NCI-H526 (cell line): ENCODE measurements at regions not wholly inside any gene's neighbourhood (a gene's known extent, or its start where the extent isn't known, plus 50 kb on each side); places are given as distances from the start of the nearest gene placed in this dataset.
"Not testable (repeated sequence)": the region's sequence is repeated elsewhere in the genome, so short reads cannot be mapped to it uniquely, and the experiment has no call there.

Source experiments
- DNase-seq, 2 experiments: peaks; one replicate each; lab custom pipeline; 2025; lab: John Stamatoyannopoulos, UW

DNA sequence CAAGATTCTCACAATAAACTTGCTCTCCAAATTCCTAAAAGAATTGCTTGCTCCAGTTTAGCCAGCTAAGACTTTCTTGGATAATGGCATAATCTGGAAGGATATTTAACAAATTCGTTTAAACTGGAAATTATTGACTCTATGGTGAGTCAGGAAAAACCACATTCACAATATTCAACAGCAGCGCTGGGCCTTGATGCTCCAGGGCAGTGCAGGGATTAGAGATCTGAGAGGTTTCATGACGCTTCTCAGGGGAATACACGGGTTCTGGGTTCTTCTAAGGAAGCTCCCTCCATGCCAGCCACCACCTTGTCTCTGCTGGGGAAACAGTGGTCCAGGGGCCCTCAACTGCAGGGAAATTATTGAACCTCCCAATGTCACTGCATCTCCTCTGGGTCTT is 123.3 kb upstream of the FAM20C start:
- not testable (repeated sequence) for DNase-seq

DNA sequence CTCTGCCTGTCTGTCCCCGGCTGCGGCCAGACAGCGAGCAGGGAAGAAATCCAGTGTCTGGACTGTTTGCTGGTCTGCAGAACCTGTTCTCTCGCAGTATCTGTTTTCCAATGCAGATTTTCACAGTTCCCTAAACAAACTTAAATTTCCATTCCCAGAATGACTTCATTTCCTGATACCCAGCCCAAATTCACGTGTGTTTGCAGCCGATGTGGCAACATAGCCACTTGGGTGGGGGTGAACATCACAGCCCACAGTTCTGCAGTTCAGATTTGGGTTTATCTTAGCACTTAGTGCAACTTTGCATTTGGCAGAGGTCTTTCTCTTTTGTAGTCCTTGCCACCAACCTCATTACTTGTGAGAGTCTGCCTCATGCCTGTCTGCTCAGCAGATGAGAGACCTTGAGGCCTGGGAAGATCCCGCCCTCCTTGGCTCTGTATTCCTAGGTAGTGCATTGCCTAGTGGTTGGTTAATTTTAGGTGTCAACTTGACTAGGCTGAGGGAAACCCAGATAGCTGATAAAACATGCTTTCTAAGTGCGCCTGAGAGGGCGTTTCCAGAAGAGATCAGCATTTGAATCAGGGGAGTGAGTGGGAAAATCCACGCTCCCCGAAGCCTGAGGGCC is 122.8 kb upstream of the FAM20C start:
- not testable (repeated sequence) for DNase-seq

DNA sequence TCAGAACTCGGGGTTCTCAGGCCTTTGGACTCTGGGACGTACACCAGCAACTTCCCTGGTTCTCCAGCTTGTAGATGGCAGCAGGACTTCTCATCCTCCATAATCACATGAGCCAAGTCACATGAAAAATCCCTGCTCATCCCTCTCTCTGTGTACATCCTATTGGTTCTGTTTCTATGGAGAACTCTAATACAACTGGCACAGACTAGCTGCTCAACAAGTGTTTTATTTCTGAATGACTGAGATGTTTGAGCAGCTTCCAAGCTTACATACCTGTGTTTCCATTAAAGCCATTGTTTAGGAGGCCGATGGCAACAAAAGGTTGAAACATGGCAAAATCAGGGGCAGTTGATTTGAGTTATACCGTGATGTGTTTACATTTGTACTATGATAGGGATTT is 122.2 kb upstream of the FAM20C start:
- DNase-seq: not testable (repeated sequence)

DNA sequence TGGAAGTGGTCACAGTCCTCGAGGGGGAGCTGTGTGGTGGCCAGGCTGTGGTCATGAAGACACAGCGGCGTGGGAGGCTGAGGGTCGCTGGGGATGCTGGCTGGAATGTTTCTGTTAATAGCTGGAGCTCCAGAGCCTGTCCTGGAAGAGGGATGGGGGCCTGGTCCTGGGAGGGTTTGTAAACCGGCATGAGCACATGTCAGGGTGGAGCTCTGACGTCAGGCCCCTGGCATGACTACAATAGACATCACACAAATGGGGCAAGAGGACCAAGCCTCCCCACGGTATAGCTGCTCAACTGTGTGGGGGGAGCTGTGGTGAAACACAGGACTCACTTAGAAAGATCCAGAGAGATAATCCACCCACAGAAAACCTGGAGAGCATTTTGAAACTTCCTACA is 121.4 kb upstream of the FAM20C start:
- DNase-seq: not testable (repeated sequence)

DNA sequence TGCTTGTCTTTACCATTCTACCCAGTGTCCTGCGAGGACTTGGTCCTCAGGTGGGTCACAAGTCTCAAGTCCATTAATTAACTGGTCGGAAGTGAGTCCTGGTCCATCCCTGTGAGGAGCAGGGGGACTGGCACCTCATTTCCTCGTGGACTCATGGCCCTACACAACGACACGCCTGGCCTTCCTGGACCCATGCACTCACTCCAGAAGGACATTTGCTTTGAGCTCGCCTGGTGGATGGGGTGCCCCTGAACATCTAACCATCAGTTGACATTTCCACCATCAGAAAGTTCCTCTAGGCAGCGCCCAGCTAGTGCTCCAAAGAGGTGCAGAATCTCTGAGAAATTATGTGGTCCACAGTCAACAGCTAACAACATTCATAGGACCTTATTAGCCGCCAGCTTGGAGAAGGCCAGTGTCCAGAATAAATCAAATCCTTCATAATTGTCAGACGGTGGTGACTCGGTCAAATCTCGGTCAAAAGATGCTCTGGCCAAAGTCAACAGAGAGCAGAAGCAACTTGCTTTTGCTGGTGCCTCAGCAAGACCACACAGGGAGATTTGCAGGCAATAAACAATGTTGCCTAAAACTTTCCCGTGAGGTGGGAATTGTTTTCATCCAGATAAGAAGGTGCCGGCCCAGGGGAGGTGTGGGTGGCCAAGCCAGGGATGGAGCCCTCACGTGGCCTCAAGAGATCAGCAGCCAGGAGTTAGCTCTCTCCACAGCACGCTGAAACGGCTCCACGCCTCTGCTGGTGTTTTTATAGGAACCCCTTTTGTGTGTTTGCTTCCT is 119.9 kb upstream of the FAM20C start:
- not testable (repeated sequence) for DNase-seq

DNA sequence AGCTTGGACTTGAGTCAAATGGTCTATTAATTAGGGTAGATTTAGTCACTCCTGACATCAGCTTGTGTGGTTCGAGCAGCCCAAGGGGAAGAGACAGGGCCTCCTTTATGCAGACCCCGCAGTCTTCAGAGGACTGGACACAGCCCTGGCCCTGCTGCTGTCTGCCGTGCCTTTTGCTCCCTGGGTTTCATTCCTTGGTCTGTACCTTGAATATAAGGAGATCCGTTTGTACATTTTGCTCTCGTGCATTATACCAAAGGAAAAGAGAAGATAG is 119.4 kb upstream of the FAM20C start:
- DNase-seq: not testable (repeated sequence)

DNA sequence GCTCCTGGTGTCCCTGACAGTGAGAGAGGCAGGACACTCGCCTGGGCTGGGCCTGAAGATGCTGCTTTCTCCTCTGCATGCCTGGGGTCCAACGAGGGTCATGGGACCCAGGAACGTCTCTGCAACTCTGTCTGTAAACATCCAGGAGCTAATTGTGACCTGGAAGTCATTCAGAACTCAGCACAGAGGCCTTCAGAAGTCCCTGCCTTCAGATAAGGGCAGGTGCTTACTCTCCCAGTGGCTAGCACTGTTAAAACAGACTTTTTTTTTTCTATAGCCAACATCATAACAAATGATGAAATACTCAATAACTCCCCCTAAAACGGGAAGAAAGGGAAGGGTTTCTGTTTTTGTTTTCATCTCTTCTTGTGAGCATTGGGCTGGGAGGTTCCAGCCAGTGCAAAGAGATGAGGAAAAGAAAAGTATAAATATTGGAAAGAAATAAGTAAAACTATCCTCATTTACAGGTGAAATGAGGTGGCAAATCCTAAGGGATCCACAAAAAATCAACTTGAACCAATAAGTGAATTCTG is 118.3 kb upstream of the FAM20C start:
- DNase-seq: not testable (repeated sequence)

DNA sequence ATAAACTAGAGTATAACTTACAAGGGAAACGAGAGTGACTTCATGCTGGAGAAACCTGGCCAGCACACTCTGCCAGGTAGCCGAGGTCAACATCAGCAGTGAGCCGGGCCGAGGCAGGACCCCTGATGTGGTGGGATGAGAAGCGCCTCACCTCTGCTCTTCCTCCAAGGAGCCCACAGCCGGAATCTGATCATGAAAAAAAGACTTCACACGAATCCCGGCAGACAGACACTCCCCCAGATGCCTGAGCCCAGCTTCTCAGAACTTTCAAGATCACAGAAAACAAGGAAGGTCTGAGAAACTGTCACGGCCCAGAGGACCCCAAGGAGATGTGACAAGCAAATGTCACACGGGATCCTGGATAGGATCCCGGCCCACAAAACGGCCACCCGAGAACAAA is 116.9 kb upstream of the FAM20C start:
- not testable (repeated sequence) for DNase-seq

DNA sequence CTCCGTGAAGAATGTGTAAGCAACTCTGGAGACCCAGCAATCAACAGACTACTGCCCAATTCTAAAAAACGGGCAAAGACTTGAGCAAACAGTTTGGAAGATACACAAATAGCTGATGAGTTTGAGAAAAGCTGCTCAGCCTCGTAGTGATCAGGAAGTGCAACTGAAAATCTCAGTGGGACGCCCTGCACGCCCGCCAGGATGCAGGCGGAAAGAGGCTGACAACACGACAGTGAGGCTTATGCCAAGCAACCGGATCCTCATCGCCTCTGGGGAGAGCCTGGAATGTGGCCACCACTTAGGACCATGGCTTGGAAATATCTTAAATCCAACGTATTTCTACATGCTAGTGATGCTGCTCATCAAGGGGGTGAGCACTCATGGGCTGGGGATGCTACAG is 116.2 kb upstream of the FAM20C start:
- DNase-seq: not testable (repeated sequence)

DNA sequence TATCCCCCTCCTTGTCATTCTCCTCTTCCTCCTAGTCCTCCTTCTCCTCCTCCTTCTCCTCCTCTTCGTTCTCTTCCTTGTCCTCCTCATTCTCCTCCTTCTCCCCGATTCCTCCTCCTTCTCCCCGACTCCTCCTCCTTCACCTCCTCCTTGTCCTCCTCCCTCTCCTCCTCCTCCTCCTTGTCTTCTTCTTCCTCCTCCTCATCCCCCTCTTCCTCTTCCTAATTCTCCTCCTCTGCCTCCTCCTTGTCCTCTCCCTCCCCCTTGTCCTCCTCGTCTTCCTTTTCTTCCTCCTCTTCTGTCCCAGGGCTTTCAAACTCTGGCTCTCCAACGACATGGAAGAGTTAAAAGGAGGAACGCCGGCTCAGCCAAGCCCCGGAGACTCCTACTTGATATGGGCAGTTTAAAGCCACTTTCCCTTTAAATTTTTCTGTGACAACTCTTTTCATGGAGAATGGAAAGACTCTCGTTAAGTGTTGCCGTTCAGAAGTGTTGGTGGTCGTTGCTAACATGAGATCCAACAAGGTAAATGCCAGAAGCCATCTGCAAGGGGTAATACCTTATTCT is 115.5 kb upstream of the FAM20C start:
- not testable (repeated sequence) for DNase-seq

DNA sequence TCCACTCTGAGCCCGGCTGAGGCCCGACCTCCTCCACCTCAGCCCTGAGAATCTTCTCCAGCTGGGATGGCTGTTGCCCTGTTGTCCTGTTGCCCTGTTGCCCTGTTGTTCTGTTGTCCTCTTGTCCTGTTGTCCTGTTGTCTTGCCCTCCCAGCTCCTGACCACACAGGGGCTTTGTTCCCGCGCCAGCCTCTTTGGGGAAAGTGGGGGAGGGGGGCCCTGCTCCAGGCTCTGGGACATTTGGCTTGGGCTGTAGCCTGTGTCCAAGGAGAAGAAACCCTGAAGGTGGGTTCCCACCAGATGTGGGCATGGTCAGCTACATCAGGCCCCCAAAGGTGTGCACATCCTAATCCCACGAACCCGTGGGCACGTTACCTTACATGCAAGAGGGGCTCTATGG is 113.5 kb upstream of the FAM20C start:
- DNase-seq: not testable (repeated sequence)

DNA sequence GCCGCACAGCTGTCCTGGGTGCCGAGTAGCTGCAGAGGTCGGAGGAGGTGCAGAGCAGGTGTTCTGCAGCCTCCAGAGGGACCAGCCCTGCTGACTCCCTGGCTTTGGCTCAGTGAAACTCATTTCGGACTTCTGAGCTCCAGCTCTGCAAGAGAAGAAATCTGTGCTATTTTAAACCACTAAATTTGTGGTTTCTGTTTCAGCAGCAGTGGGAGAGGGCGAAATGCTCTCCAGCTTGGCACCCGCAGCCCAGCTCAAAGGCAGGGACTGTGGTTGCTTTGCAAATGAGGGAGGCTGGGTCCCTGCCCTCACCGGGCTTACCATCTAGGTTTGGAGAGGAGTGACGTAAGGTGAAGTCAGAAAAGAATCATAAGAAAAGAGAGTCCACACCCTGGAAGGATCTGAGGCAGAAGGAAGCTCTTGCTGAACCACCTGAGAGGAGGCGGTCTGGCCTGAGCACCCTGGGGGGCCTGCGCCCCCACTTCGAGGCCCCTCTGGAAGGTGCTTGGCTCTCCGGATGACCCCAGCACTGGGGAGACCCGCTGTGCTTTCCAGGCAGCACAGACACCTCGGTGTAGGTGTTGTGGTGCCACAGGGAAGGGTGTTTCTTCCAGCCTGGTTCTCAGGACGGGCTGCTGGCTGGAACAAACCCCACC is 112.8 kb upstream of the FAM20C start:
- not testable (repeated sequence) for DNase-seq

DNA sequence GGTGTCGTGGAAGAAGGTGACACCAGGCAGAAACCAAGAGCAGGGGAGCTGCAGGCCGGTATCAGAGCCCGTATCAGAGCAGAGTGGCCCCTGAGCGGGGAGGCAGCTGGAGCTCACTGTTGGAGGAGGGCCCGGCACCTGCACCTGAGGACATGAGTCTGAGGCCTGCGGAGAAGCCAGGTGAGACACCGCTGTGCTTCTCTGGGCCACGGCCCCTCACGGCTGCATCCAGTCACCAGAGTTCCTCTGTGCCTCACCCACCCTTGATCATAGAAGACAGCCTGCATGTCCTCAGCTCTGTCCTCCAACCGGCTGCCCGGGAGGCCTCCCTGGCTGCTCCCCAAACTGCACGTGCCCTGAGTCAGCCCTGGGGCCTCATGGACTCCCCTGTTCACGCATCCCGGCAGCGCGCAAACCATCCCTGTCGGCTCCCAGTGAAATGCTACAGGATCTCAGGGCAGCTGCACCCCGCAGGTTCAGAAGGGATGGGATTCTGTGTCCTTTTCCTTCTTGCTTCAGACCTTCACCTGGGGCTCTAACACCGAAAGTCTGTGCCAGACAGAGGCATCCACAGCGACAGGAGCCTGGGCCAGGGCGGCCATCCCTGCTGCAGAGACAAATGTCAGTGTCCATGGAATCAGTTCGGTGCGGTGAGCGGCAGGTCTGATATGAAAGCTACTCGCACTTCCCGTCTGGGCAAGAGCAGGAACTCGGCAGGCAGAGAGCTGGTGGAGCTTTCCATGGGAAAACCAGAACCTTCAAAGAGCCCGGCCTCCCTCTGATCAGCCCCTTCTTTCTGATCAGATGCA is 111.9 kb upstream of the FAM20C start:
- DNase-seq: no peak

DNA sequence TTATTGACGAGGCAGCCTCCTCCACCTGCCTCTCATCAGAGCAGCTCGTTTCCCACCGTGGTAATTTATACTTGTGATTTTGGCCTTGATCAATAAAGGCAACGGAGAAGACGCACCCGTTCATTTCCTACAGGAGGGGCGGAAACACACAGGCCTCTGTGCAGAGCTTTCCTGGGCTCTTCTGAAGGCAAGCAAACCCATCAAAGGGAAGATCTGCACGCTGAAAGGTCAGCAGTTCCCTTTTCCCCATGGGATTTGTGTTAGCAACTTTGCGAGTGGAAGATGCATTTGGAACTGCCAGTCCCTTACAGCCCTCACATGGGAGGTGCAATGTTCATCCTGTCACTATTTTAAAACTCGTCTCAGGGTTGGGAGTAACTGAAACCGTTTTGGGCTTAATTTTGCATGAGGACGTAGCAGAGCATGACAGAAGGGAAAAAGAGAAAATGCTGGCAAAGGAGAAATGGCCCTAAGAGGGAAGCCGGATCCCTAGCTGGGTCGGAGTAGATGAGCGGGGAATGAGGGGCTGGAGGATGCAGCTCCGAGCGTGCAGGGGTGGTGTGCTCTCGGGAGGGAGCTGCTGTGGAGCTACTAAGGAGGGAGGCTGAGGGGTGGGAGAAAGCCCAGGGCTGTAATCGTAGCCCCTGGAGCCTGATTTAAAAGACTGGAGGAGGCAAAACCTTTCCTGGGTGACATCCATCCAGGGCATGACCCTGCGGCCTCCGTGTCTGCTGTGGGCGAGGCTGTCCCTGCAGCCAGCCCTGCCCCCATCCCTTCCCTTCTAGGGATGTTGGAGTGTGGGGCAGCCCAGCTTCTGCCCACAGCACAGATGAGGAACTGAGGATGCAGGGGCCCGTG is 111.1 kb upstream of the FAM20C start:
- DNase-seq: no peak

DNA sequence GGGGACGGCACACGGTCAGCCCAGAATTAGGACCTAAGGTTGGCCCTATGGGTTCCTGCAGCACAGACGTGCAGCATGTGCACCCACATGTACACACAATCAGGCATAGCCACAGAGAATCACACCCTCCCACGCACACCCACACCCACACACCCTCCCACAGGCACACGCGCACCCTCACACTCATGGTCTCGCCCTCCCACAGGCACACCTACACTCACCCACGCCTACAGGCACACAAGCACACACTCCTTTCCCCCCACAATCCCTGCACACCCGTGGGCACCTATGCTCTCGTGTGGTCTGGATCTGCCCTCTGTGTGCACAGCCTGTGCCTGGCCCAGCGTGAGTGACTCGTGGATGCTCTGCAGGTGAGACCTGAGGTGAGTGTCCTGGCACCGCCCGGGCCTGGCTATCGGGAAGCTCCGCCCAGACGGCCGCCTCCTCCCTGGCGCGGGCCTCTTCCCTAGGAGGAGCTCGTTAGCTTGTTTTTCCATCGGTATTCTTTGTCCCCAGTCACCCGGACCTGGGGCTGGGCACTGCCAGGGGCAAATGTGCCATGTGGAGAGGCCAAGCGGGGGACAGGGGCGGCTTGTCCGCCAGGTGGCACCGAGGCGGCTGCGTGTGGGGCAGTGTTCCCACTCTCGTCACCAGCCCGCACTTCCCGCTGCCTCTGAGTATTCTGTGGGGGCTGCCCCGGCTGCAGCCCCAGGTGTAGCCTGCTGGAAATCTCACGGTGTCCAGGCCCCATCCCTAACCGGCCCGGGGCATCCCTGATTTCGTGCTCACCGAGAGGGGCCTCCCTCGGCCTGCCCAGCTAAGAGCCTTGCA is 110.2 kb upstream of the FAM20C start:
- DNase-seq: peak in 1 of 2 experiments; percentile 38

DNA sequence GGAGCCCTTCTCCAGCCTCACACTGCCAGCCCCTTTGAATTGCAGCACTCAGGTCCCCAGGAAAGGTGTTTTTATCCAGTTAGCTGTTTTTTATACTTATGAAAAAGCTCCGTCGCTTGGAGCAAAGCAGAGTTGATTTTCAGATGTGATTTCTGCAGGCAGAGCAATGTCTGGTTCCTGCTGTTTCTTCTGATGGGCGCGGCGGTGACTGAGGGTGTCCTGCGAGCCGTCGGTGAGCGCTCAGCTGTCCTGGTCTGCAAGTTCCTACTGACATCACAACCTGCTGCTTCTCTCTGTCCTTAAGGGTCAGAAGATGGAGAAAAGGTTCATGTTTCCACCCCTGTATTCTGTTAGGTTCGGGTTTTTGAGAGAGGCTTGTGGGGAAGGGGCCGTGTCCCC is 109.6 kb upstream of the FAM20C start:
- DNase-seq: no peak

DNA sequence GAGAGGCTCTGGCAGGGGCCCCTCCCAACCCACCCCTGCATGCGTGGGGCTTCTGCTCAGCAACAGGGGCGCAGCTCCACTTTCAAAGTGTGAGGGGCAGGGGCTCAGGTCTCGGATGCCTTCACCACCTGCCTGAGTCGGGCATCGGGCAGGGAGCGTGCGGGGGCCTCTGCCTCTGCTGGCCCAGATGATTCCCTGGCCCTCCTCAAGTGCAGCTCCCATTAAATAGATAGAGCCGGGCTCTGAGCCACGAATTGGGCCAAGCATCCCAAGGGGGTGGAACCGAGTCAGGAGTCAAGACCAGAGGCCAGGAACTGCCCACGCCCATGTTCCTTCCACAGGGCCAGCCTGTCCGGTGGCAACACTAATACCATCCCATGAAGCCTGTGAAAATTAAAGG is 108.9 kb upstream of the FAM20C start:
- DNase-seq: no peak

DNA sequence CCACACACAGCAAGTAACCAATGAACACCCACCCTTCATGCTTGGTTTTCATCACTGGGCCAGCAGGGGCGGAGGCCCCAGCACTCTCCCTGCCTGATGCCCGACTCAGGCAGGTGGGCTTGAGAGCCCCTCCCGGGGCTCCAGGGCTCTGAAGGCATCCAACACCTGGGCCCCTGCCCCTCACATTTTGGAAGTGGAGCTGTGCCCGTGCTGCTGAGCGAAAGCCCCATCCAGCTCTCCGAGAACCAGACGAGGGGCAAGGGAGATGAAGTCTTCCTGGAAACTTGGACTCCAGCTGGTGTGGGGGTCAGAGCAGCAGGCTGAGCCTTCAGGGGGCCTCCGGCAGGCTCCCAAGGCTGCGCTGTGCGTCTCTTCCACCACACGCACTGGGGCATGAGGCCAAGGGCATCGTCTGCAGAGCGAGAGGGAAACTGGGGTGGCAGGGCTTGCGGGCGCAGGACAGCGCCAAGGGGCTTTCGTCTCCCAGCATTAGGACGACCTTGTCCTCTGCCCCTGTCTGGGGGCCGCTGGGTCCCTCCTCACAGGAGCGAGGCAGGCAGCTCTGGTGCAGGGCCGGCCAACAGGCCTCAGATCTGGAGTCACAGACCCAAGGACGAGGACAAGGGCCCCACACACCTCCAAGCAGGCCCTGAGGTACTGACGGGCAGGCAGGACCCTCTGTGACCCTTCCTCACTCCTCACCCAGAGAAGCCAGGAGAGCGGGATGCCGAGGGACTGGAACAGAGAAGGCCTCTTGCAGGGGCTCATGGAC is 108.3 kb upstream of the FAM20C start:
- no peak for DNase-seq

DNA sequence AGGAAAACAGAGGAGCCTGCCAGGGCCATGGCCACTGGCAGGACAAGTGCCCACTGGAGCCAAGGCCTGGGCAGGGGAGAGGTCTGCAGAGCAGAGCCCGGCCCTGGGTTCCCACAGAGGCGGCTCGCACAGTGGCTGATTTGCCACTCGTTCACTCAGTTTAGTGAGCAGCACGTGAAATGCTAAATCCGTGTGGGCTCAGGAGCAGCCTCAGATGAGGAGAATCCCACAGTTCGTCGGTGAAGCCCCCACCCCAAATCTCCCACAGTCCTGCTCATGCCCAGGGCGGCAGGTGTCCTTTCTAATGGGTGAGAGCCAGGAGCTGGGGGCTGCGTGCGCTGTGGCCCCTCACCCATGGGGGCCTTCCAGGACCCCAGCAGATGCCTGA is 107.7 kb upstream of the FAM20C start:
- DNase-seq: no peak
